ENCODE measurements at regions not wholly inside any gene's neighbourhood (a gene's known extent, or its start where the extent isn't known, plus 50 kb on each side); places are given as distances from the start of the nearest gene placed in this dataset.

- Histone ChIP-seq H4K8ac (replicated peaks; ENCODE audit: insufficient read length, low read depth, low read length) (no peak overlapping the region), H2BK12ac (ENCODE audit: insufficient read length, low read depth, low read length) (no peak overlapping the region), H2BK20ac (ENCODE audit: low read depth, low read length, poor library complexity, severe bottlenecking) (no peak overlapping the region), H3K79me2 (ENCODE audit: insufficient read depth, low read length) (no peaks in the 10 kb centered on the region), H3K23ac (ENCODE audit: insufficient read length, low read depth, low read length) (no peak overlapping the region), H3K27ac (ENCODE audit: insufficient read length, low read depth, low read length) (no peak overlapping the region), H3K4me2 (ENCODE audit: insufficient read depth, insufficient read length, low read length) (no peak overlapping the region), H2AFZ (ENCODE audit: low read length) (no peak overlapping the region), H4K20me1 (ENCODE audit: control insufficient read depth, insufficient read depth, insufficient read length) (no peaks in the 10 kb centered on the region), H3K14ac (ENCODE audit: insufficient read depth, low read length) (no peak overlapping the region), H4K91ac (ENCODE audit: insufficient read length, low read depth, low read length) (no peak overlapping the region), H3K9ac (ENCODE audit: extremely low read depth, insufficient read length, low read length) (no peak overlapping the region), H4K5ac (ENCODE audit: insufficient read length, low read depth, low read length) (no peak overlapping the region), H2BK120ac (ENCODE audit: low read depth, low read length, poor library complexity, severe bottlenecking) (no peak overlapping the region), H3K18ac (ENCODE audit: insufficient read length, low read depth, low read length) (no peak overlapping the region), H2AK5ac (ENCODE audit: insufficient read length, low read length) (no peak overlapping the region), H3K56ac (ENCODE audit: insufficient read length, low read depth, low read length) (no peak overlapping the region), H3K9me3 (ENCODE audit: control insufficient read depth, low read depth, low read length) (no peaks in the 10 kb centered on the region), H3K23me2 (ENCODE audit: insufficient read length, low read depth, low read length, poor library complexity, severe bottlenecking) (no peaks in the 10 kb centered on the region), H3K27me3 (ENCODE audit: insufficient read depth, low read length) (no peaks in the 10 kb centered on the region), H3K4me1 (ENCODE audit: insufficient read depth, low read length) (no peaks in the 10 kb centered on the region), H3K4ac (ENCODE audit: low read depth, low read length) (no peak overlapping the region), H3T11ph (ENCODE audit: low read length) (no peak overlapping the region), H2BK5ac (ENCODE audit: insufficient read length, low read length) (no peak overlapping the region), H2BK15ac (ENCODE audit: low read depth, low read length) (no peak overlapping the region), H3K79me1 (ENCODE audit: insufficient read depth, low read depth, low read length, poor library complexity, severe bottlenecking) (no peaks in the 10 kb centered on the region)
- Mint-ChIP-seq H3K9me3 (no peaks in the 10 kb centered on the region), H3K36me3 (ENCODE audit: insufficient read depth in 1 of 3, low read depth in 3 of 3) (0 out of 7 replicates have a peak, but pooled peaks cover 0 to 3% (median 0%) of the 10 kb centered on the region in 3 experiments), H3K4me1 (peaks cover 7 to 9% of the 10 kb centered on the region in 2 experiments), H3K27ac (no peak overlapping the region), H3K27me3 (ENCODE audit: low read depth) (no peaks in the 10 kb centered on the region), H3K4me3 (no peak overlapping the region)
- WGBS (ENCODE audit: extremely low coverage, insufficient read length, low lambda C conversion rate) = no CpG with 5 or more reads among the region's 2 CpGs
- TF ChIP-seq CTCF (conservative IDR thresholded peaks at IDR 0.05) = no peak
- no peak for DNase-seq
Measured at GRCh38 chr15:47475336-47475735, 242.0 kb upstream of the SEMA6D start.

Data from H9 (cell line).